Neuron (in vitro differentiated cells): ENCODE measurements at regions not wholly inside any gene's neighbourhood (a gene's known extent, or its start where the extent isn't known, plus 50 kb on each side); places are given as distances from the start of the nearest gene placed in this dataset.

Experiments
- H2AFZ ChIP-seq: one replicate; pipeline ENCODE4 v1.6.1; 2013; ENCODE audit warnings: low read depth, mild to moderate bottlenecking, inconsistent platforms, low read length, moderate library complexity
- H3K27me3 ChIP-seq: one replicate; pipeline ENCODE4 v1.6.1; 2013; ENCODE audit warnings: low read length; ENCODE audit not compliant: insufficient read depth
- H3K36me3 ChIP-seq: one replicate; pipeline ENCODE4 v1.6.1; 2013; ENCODE audit warnings: low read length; ENCODE audit not compliant: insufficient read depth
- H3K4me1 ChIP-seq: one replicate; pipeline ENCODE4 v1.6.1; 2013; ENCODE audit warnings: low read length; ENCODE audit not compliant: insufficient read depth
- H3K4me3 ChIP-seq: 2 replicates; pipeline ENCODE4 v1.5.1; 2013; ENCODE audit warnings: mild to moderate bottlenecking, low read length, moderate library complexity
- H3K9me3 ChIP-seq: one replicate; pipeline ENCODE4 v1.6.1; 2013; ENCODE audit warnings: low read length

GRCh38 chr9:93830606-93831005, 124.5 kb downstream of the BARX1 start:
- H3K4me1 ChIP-seq: no peaks in the 10 kb centered on the region

GRCh38 chr9:93830012-93830596, 125.1 kb downstream of the BARX1 start:
- Histone ChIP-seq H3K9me3 (no peaks in the 10 kb centered on the region), H3K27me3 (peaks cover 6% of the 10 kb centered on the region), H3K4me3 (no peak overlapping the region), H3K4me1 (no peaks in the 10 kb centered on the region), H3K36me3 (no peaks in the 10 kb centered on the region), H2AFZ (no peak overlapping the region)

More at GRCh38 chr9:93830606-93831005, 124.5 kb downstream of the BARX1 start:
- no peak overlapping the region for H2AFZ ChIP-seq
- H3K4me3 ChIP-seq: no peak overlapping the region
- H3K9me3 ChIP-seq: no peaks in the 10 kb centered on the region
- peaks cover 6% of the 10 kb centered on the region for H3K27me3 ChIP-seq
- H3K36me3 ChIP-seq: no peaks in the 10 kb centered on the region

DNA sequence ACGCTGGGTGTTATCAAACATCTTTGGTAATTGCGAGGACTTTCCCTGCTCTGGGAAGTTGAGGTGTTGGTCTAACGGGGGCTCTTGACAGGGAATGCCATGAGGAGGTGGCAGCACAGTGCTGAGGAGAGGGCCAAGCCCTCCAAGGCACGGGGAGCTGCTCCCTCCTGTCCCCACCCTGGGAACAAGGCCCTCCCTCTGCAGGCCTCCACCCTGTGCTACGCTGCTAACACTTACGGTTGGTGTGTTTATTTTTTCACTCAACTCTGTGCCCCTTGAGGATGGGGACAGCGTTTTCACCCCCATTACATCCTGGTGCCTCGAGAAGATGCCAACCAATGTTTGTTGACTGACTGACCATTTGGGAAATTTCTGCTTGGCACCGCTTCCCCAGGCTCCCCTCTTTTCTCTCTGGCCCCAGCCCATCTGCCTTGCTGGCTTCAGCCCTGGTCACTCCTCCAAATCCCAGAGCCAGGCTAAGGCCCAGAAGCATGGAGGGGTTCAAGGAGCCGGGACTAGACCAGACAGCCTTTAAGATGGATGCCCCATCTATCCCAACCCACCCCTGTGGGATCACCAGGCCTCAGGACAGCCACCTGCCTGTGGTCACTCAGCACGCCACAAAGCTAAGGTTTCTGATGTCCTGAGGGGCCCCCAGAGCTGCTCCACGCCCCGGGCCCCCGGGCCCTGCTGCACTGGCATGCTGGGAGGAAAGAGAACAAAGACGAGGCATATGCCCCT, 125.7 kb downstream of the BARX1 start:
- Histone ChIP-seq H3K36me3 (no peaks in the 10 kb centered on the region), H3K4me3 (no peak overlapping the region), H3K4me1 (no peaks in the 10 kb centered on the region), H3K27me3 (peaks cover 6% of the 10 kb centered on the region), H2AFZ (no peak overlapping the region), H3K9me3 (no peaks in the 10 kb centered on the region)

- no peaks in the 10 kb centered on the region for H3K4me1 ChIP-seq
Measured at GRCh38 chr9:93828331-93829097, 126.6 kb downstream of the BARX1 start.

DNA sequence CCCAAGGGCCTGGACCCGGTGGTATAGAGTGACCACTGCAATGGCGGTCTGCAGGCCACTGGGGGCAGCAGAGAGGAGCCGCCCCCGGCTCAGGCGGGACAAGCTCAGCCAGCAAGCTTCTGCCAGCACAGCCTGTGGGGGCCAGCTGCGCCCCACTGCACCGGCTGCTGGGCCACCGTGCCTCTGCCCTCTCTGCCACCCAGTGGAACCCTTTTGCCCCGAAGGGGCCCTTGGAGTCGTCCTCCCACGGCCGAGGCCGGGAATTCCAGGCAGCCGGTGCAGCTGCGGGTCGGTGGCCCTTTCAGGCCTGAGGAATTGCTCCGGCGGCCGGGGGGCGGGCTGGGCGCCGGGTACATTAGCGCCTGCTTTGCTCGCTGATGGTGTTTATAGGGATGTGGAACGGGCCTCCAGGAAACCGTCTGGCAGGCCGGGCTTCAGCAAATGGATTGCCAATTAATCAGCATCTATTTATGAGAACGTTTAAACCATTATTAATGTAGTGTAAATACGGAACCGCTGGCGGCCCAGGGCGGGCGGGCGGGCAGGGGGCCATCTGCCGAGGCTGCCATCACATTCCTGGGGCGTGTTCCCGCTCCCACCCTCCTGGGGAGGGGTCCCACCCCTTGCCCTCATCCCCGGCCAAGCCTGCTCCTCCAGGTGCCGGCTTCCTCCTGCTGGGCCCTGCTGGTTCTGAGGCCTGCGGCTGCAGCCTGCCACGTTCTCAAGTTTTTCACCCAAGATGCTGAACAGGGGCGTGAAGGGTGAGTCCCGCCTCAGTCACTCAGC, 127.4 kb downstream of the BARX1 start:
- H3K36me3 ChIP-seq: no peaks in the 10 kb centered on the region
- no peaks in the 10 kb centered on the region for H3K9me3 ChIP-seq
- no peaks in the 10 kb centered on the region for H3K4me1 ChIP-seq
- peaks cover 6% of the 10 kb centered on the region for H3K27me3 ChIP-seq
- H2AFZ ChIP-seq: no peak overlapping the region
- H3K4me3 ChIP-seq: peak overlapping the region; percentile 33

More at GRCh38 chr9:93828331-93829097, 126.6 kb downstream of the BARX1 start:
- Histone ChIP-seq H3K36me3 (no peaks in the 10 kb centered on the region), H3K9me3 (no peaks in the 10 kb centered on the region), H2AFZ (no peak overlapping the region), H3K4me3 (no peak overlapping the region), H3K27me3 (peaks cover 6% of the 10 kb centered on the region)

DNA sequence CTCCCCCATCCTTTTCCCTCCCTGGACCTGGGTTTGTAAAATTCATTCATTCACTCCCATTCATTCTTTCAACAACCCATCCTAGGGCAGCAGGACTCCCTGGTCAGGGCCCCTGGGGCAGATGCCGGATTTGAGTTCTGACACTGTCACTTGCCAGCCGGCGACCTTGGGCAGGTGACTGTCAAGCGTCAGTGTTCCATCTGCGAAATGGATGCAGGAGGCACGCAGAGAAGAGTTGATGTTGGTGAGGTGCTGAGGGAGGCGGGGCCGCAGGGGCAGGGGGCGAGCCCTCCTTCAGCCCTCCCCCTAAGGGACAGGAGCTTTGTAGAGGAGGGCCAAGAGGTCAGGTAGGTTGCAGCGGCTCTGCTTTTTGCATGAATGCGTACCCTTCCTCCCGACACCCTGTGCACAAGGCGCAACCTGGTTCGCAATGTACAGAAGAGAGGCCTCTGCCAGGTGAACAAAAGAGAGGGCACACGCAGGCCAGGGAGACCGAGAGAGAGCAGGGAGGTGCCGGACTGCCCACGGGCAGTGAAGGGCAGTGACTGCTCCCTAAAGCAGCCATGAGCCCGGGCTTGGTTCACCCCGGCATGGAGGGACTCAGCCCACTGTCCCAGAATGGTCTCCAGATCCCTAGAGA, 128.1 kb downstream of the BARX1 start:
- Histone ChIP-seq H3K36me3 (no peaks in the 10 kb centered on the region), H2AFZ (no peak overlapping the region), H3K27me3 (peaks cover 6% of the 10 kb centered on the region), H3K4me3 (no peak overlapping the region), H3K9me3 (no peaks in the 10 kb centered on the region), H3K4me1 (no peaks in the 10 kb centered on the region)

- no peak overlapping the region for H3K4me3 ChIP-seq
Measured at GRCh38 chr9:93826209-93826608, 128.9 kb downstream of the BARX1 start.

DNA sequence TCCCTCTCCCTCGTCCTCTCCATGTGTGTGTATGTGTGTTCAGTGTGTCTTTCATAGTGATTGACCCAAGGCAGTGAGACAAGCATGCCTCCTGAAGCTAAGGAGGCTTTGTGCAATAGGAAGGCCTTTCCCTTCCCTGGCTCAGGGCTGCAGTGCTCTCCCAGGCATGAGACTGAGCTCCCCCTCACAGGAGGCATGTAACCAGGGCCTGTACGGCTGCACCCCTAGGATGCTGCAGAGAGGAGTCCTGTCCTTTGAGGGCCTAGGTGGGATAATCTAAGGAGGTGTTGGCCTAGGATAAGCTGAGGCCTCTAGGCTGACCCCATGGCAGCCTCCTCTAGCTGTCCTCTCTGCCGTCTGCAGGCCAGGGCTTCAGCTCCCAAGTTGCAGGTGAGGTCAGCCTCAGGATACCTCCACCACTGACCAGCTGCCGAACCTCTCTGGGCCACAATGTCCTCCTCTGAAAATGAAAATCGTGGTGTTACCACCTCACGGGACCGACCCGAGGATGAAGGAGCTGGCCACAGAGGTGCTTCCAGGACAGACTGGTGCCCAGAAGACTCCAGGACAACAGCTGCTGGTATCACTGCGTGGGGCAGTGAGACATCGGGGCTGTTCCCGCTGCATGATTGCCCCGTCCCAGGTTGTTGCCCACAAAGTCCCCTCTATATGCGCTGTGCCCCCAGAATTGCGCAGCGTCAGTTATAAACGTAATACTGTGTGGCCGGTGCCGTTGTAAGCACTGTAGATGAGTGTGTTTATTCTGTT, 129.6 kb downstream of the BARX1 start:
- no peak overlapping the region for H3K4me3 ChIP-seq
- H2AFZ ChIP-seq: no peak overlapping the region
- H3K9me3 ChIP-seq: no peaks in the 10 kb centered on the region
- no peaks in the 10 kb centered on the region for H3K4me1 ChIP-seq
- no peaks in the 10 kb centered on the region for H3K36me3 ChIP-seq
- H3K27me3 ChIP-seq: peaks cover 3% of the 10 kb centered on the region

More at GRCh38 chr9:93826209-93826608, 128.9 kb downstream of the BARX1 start:
- Histone ChIP-seq H3K4me1 (no peaks in the 10 kb centered on the region), H3K27me3 (peaks cover 3% of the 10 kb centered on the region), H3K9me3 (no peaks in the 10 kb centered on the region), H2AFZ (no peak overlapping the region), H3K36me3 (no peaks in the 10 kb centered on the region)

- Histone ChIP-seq H3K9me3 (no peaks in the 10 kb centered on the region), H3K36me3 (no peaks in the 10 kb centered on the region), H3K27me3 (peaks cover 3% of the 10 kb centered on the region), H2AFZ (no peak overlapping the region), H3K4me1 (no peaks in the 10 kb centered on the region), H3K4me3 (no peak overlapping the region)
Measured at GRCh38 chr9:93824386-93825294, 130.5 kb downstream of the BARX1 start.

DNA sequence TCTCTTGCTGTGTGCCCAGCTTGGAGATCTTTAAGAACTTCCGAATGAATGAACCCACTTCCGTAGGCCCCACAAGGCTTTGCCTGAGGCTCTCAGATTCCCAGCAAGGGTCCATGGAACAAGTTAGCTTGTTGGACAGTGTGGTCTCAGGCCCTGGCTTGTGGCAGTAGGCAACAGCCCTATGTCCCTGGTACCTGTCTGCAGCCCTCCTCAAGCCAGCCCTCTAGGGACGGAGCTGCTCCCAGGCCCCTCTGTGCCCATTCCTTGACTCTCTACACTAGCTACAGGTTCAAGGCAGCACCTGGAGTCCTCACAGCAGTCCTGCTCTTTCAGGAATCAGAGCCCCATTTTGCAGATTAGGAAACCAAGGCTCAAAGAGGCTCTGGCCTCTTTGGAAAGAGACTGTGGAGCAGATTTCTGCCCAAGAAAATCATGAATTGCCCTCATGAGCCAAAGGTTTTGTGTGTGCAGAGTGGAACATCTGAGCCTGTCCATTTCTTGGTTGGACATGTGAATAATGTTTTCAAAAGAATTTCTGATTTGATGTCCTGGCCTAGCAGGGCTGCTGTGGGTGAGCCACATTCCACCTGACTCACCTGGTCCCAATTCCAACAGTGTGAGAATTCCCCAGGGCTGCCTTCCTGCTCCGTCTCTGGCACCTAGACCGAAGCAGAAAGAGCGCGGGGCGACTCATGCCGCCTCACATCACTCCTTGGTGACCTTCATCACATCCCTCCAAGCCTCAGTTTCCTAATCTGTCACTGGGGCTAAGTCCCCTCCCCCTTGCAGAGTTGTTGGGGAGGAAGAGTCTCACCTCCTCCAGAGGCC, 131.7 kb downstream of the BARX1 start:
- Histone ChIP-seq H3K4me1 (no peaks in the 10 kb centered on the region), H2AFZ (no peak overlapping the region), H3K27me3 (peaks cover 3% of the 10 kb centered on the region), H3K36me3 (no peaks in the 10 kb centered on the region), H3K9me3 (no peaks in the 10 kb centered on the region), H3K4me3 (no peak overlapping the region)

DNA sequence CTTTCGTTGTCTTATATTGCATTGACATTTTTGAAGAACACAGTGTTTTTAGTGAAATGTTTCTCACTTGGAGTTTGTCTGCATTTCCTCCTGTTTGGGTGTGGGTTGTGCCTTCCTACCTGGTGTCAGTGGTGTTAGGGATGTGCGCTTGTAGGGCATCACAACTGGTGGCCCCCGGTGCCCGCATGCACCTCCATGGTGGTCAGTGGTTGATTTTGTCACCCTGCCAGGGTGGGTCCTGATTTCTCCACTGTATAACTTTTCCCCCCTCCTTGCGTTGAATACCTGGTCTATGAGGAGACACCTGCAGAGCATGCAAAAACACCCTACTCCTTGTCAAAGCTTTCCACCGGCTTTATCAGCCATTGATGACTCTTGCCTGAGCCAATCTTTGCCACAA, 132.9 kb downstream of the BARX1 start:
- Histone ChIP-seq H3K27me3 (no peaks in the 10 kb centered on the region), H3K4me3 (no peak overlapping the region), H3K4me1 (no peaks in the 10 kb centered on the region), H3K36me3 (no peaks in the 10 kb centered on the region), H3K9me3 (no peaks in the 10 kb centered on the region), H2AFZ (no peak overlapping the region)
